H9 (cell line): ENCODE measurements at regions not wholly inside any gene's neighbourhood (a gene's known extent, or its start where the extent isn't known, plus 50 kb on each side); places are given as distances from the start of the nearest gene placed in this dataset.
A peak's percentile ranks its signal among the peaks of the same experiment; 100 is the strongest.

ENCODE experiments used
- DNase-seq: peaks from one replicate; pipeline ENCODE4 v3.0.0-alpha.2; 2017
- H2AFZ ChIP-seq: one replicate; pipeline ENCODE4 v1.6.1; 2013; ENCODE audit warnings: mild to moderate bottlenecking, low read length, control low read depth, moderate library complexity
- H2AK5ac ChIP-seq: 2 replicates; pipeline ENCODE4 v1.6.1; 2013; ENCODE audit warnings: low read length, control low read depth, mixed read lengths; ENCODE audit not compliant: insufficient read length
- H2BK120ac ChIP-seq: one replicate; pipeline ENCODE4 v1.6.1; 2013; ENCODE audit warnings: low read depth, mild to moderate bottlenecking, low read length, control low read depth, inconsistent platforms; ENCODE audit not compliant: poor library complexity, severe bottlenecking
- H2BK12ac ChIP-seq: 2 replicates; pipeline ENCODE4 v1.6.1; 2013; ENCODE audit warnings: low read length, control low read depth, mixed read lengths, low read depth; ENCODE audit not compliant: insufficient read length
- H2BK15ac ChIP-seq: 2 replicates; pipeline ENCODE4 v1.6.1; 2013; ENCODE audit warnings: low read depth, low read length, control low read depth
- H2BK20ac ChIP-seq: one replicate; pipeline ENCODE4 v1.6.1; 2013; ENCODE audit warnings: low read depth, mild to moderate bottlenecking, low read length, control low read depth, inconsistent platforms; ENCODE audit not compliant: poor library complexity, severe bottlenecking
- H2BK5ac ChIP-seq: 2 replicates; pipeline ENCODE4 v1.6.1; 2013; ENCODE audit warnings: low read length, control low read depth, mixed read lengths; ENCODE audit not compliant: insufficient read length
- H3K14ac ChIP-seq: 2 replicates; pipeline ENCODE4 v1.6.1; 2013; ENCODE audit warnings: low read length, control low read depth; ENCODE audit not compliant: insufficient read depth
- H3K18ac ChIP-seq: 2 replicates; pipeline ENCODE4 v1.6.1; 2013; ENCODE audit warnings: low read depth, mild to moderate bottlenecking, mixed read lengths, low read length, control low read depth; ENCODE audit not compliant: insufficient read length
- H3K23ac ChIP-seq: 2 replicates; pipeline ENCODE4 v1.6.1; 2013; ENCODE audit warnings: low read length, control low read depth, mixed read lengths, low read depth; ENCODE audit not compliant: insufficient read length
- H3K23me2 ChIP-seq: 2 replicates; pipeline ENCODE4 v1.6.1; 2013; ENCODE audit warnings: low read depth, mild to moderate bottlenecking, mixed read lengths, low read length, control low read depth; ENCODE audit not compliant: insufficient read length, poor library complexity, severe bottlenecking
- H3K27ac ChIP-seq: 2 replicates; pipeline ENCODE4 v1.5.1; 2013; ENCODE audit warnings: low read length, control low read depth, mixed read lengths, low read depth; ENCODE audit not compliant: insufficient read length
- H3K27me3 ChIP-seq: 2 replicates; pipeline ENCODE4 v1.6.1; 2013; ENCODE audit warnings: low read length, control low read depth, inconsistent platforms; ENCODE audit not compliant: insufficient read depth
- H3K4ac ChIP-seq: 2 replicates; pipeline ENCODE4 v1.6.1; 2013; ENCODE audit warnings: low read depth, mild to moderate bottlenecking, control low read depth, inconsistent platforms, low read length, moderate library complexity
- H3K4me1 ChIP-seq: 2 replicates; pipeline ENCODE4 v1.6.1; 2013; ENCODE audit warnings: low read length, control low read depth, inconsistent platforms; ENCODE audit not compliant: insufficient read depth
- H3K4me2 ChIP-seq: 2 replicates; pipeline ENCODE4 v1.6.1; 2013; ENCODE audit warnings: low read length, control low read depth, mixed read lengths; ENCODE audit not compliant: insufficient read length, insufficient read depth
- H3K56ac ChIP-seq: 2 replicates; pipeline ENCODE4 v1.6.1; 2013; ENCODE audit warnings: low read depth, mild to moderate bottlenecking, mixed read lengths, low read length, control low read depth; ENCODE audit not compliant: insufficient read length
- H3K79me1 ChIP-seq: 2 replicates; pipeline ENCODE4 v1.6.1; 2013; ENCODE audit warnings: low read depth, mild to moderate bottlenecking, moderate library complexity, low read length, control low read depth, inconsistent platforms; ENCODE audit not compliant: insufficient read depth, poor library complexity, severe bottlenecking
- H3K79me2 ChIP-seq: 2 replicates; pipeline ENCODE4 v1.6.1; 2013; ENCODE audit warnings: low read length, control low read depth, inconsistent platforms; ENCODE audit not compliant: insufficient read depth
- H3K9ac ChIP-seq: 2 replicates; pipeline ENCODE4 v1.6.1; 2013; ENCODE audit warnings: low read length, control low read depth, mixed read lengths; ENCODE audit not compliant: insufficient read length; ENCODE audit errors: extremely low read depth
- H3K9me3 ChIP-seq: one replicate; pipeline ENCODE4 v1.6.1; 2013; ENCODE audit warnings: low read depth, low read length, inconsistent platforms; ENCODE audit not compliant: control insufficient read depth
- H3T11ph ChIP-seq: one replicate; pipeline ENCODE4 v1.6.1; 2013; ENCODE audit warnings: mild to moderate bottlenecking, low read length, control low read depth, inconsistent platforms
- H4K20me1 ChIP-seq: one replicate; pipeline ENCODE4 v1.6.1; 2013; ENCODE audit not compliant: control insufficient read depth, insufficient read length, insufficient read depth
- H4K5ac ChIP-seq: 2 replicates; pipeline ENCODE4 v1.6.1; 2013; ENCODE audit warnings: low read depth, mild to moderate bottlenecking, mixed read lengths, low read length, control low read depth; ENCODE audit not compliant: insufficient read length
- H4K8ac ChIP-seq: replicated peaks from 2 replicates; pipeline ENCODE4 v1.6.1; 2013; ENCODE audit warnings: low read length, control low read depth, mixed read lengths, low read depth; ENCODE audit not compliant: insufficient read length
- H4K91ac ChIP-seq: 2 replicates; pipeline ENCODE4 v1.6.1; 2013; ENCODE audit warnings: low read depth, mild to moderate bottlenecking, moderate library complexity, mixed read lengths, low read length, control low read depth; ENCODE audit not compliant: insufficient read length
- H3K27ac Mint-ChIP-seq, 3 experiments: 2 replicates in 2 of 3; 3 replicates in 1 of 3; pipeline ENCODE4 v1.8.0; 2020 to 2021; ENCODE audit warnings: mixed read lengths in 3 of 3, mild to moderate bottlenecking in 1 of 3, moderate library complexity in 1 of 3
- H3K27me3 Mint-ChIP-seq: 2 replicates; pipeline ENCODE4 v1.8.0; 2021; ENCODE audit warnings: low read depth, mild to moderate bottlenecking, moderate library complexity, mixed read lengths
- H3K36me3 Mint-ChIP-seq, 3 experiments: 2 replicates in 2 of 3; 3 replicates in 1 of 3; pipeline ENCODE4 v1.8.0; 2020 to 2021; ENCODE audit warnings: low read depth in 3 of 3, mixed read lengths in 3 of 3; ENCODE audit not compliant: insufficient read depth in 1 of 3
- H3K4me1 Mint-ChIP-seq, 2 experiments: 2 replicates each; pipeline ENCODE4 v1.8.0; 2020; ENCODE audit warnings: mixed read lengths in 2 of 2
- H3K4me3 Mint-ChIP-seq, 2 experiments: 2 replicates in 1 of 2; 3 replicates in 1 of 2; pipeline ENCODE4 v1.8.0; 2020 to 2021; ENCODE audit warnings: mild to moderate bottlenecking in 2 of 2, mixed read lengths in 2 of 2, moderate library complexity in 1 of 2
- H3K9me3 Mint-ChIP-seq, 2 experiments: 2 replicates in 1 of 2; 3 replicates in 1 of 2; pipeline ENCODE4 v1.8.0; 2020; ENCODE audit warnings: mild to moderate bottlenecking in 2 of 2, mixed read lengths in 2 of 2, moderate library complexity in 1 of 2
- WGBS: extraction: QIAGEN DNeasy Blood & Tissue Kit; methylation state at CpG from one replicate; pipeline ENCODE4 v1.1.7; 2013; ENCODE audit warnings: missing lambda C conversion rate, low lambda C conversion rate, mixed read lengths; ENCODE audit not compliant: insufficient read length; ENCODE audit errors: extremely low coverage; 5-methylcytosine and 5-hydroxymethylcytosine counted together
- TF ChIP-seq, protein P1 (sequence below): fragments of 200-600 bp; sonication (generic); conservative IDR thresholded peaks from 3 replicates; pipeline ENCODE4 v1.8.0; 2021; ENCODE audit warnings: antibody characterized with exemption, mild to moderate bottlenecking

- no peak overlapping the region for H2BK5ac ChIP-seq
- H4K8ac ChIP-seq: no peak overlapping the region
- no peaks in the 10 kb centered on the region for H3K23me2 ChIP-seq
- H3K27me3 Mint-ChIP-seq: peaks cover 2% of the 10 kb centered on the region
- H3T11ph ChIP-seq: no peak overlapping the region
- H3K4me1 ChIP-seq: peaks cover 6% of the 10 kb centered on the region; the same call in 1 of the 2 replicates
- H3K27me3 ChIP-seq: no peaks in the 10 kb centered on the region
- no peak overlapping the region for H3K4ac ChIP-seq
- no peaks in the 10 kb centered on the region for H3K79me2 ChIP-seq
- no peak for DNase-seq
- peak overlapping the region; percentile 22; the same call in 1 of the 2 replicates for H3K14ac ChIP-seq
- TF ChIP-seq, protein P1, sequence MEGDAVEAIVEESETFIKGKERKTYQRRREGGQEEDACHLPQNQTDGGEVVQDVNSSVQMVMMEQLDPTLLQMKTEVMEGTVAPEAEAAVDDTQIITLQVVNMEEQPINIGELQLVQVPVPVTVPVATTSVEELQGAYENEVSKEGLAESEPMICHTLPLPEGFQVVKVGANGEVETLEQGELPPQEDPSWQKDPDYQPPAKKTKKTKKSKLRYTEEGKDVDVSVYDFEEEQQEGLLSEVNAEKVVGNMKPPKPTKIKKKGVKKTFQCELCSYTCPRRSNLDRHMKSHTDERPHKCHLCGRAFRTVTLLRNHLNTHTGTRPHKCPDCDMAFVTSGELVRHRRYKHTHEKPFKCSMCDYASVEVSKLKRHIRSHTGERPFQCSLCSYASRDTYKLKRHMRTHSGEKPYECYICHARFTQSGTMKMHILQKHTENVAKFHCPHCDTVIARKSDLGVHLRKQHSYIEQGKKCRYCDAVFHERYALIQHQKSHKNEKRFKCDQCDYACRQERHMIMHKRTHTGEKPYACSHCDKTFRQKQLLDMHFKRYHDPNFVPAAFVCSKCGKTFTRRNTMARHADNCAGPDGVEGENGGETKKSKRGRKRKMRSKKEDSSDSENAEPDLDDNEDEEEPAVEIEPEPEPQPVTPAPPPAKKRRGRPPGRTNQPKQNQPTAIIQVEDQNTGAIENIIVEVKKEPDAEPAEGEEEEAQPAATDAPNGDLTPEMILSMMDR: no peak
- H3K9me3 ChIP-seq: no peaks in the 10 kb centered on the region
- no peaks in the 10 kb centered on the region for H4K20me1 ChIP-seq
- H2AK5ac ChIP-seq: no peak overlapping the region
- no peak overlapping the region for H3K4me3 Mint-ChIP-seq
- H3K23ac ChIP-seq: no peak overlapping the region
- H2BK15ac ChIP-seq: no peak overlapping the region
- no peak overlapping the region for H3K56ac ChIP-seq
- H3K4me2 ChIP-seq: no peak overlapping the region
- no peak overlapping the region for H4K91ac ChIP-seq
- H3K79me1 ChIP-seq: no peaks in the 10 kb centered on the region
- peaks cover 32 to 34% of the 10 kb centered on the region in 2 experiments for H3K4me1 Mint-ChIP-seq
- H2BK20ac ChIP-seq: no peak overlapping the region
- no peak overlapping the region for H3K27ac ChIP-seq
- no peaks in the 10 kb centered on the region for H3K36me3 Mint-ChIP-seq
- no CpG with 5 or more reads among the region's 17 CpGs for WGBS
- H3K9me3 Mint-ChIP-seq: no peaks in the 10 kb centered on the region
- H2BK120ac ChIP-seq: no peak overlapping the region
- H2BK12ac ChIP-seq: no peak overlapping the region
- H2AFZ ChIP-seq: no peak overlapping the region
- H3K18ac ChIP-seq: no peak overlapping the region
- H3K27ac Mint-ChIP-seq: peak overlapping the region in 2 of 3 experiments; percentile 14 to 72; a peak in 2 of 7 replicates
- H4K5ac ChIP-seq: no peak overlapping the region
- H3K9ac ChIP-seq: no peak overlapping the region
Measured at GRCh38 chr1:229204921-229205777, 65.8 kb upstream of the RAB4A start.
